Liver (tissue), 3 donors: ENCODE measurements at regions not wholly inside any gene's neighbourhood (a gene's known extent, or its start where the extent isn't known, plus 50 kb on each side); places are given as distances from the start of the nearest gene placed in this dataset.

Experiments
- HNF4A ChIP-seq, 2 donors: conservative IDR thresholded peaks; 2 replicates each; pipeline ENCODE4 v1.6.1; 2016; ENCODE audit warnings: antibody characterized with exemption in 2 of 2, mild to moderate bottlenecking in 2 of 2
- JUND ChIP-seq, 2 donors: IDR thresholded peaks; 2 replicates each; pipeline ENCODE4 v1.6.1; 2016; ENCODE audit warnings: antibody characterized with exemption in 2 of 2
- RAD21 ChIP-seq, 2 donors: IDR thresholded peaks; 2 replicates each; pipeline ENCODE4 v1.6.1; 2016; ENCODE audit warnings: antibody characterized with exemption in 2 of 2, mild to moderate bottlenecking in 2 of 2
- RXRA ChIP-seq, 2 donors: IDR thresholded peaks; 2 replicates each; pipeline ENCODE4 v1.6.1; 2017 to 2018; ENCODE audit warnings: antibody characterized with exemption in 2 of 2, mild to moderate bottlenecking in 1 of 2
- TAF1 ChIP-seq: conservative IDR thresholded peaks from 2 replicates; pipeline ENCODE4 v1.6.1; 2016; ENCODE audit warnings: antibody characterized with exemption, mild to moderate bottlenecking
- YY1 ChIP-seq: IDR thresholded peaks from 2 replicates; pipeline ENCODE4 v1.6.1; 2016; ENCODE audit warnings: antibody characterized with exemption, mild to moderate bottlenecking
- TF ChIP-seq, protein P1 (sequence below): fragments of 150-350 bp; IDR thresholded peaks from 2 replicates; pipeline ENCODE4 v1.5.1; 2017; ENCODE audit warnings: improper control_type of control experiment, low read depth, low read length; ENCODE audit not compliant: missing input control
- TF ChIP-seq, protein P2 (sequence below): IDR thresholded peaks from 2 replicates; pipeline ENCODE4 v1.6.1; 2016; ENCODE audit warnings: antibody characterized with exemption, mild to moderate bottlenecking
- TF ChIP-seq, protein P3 (sequence below): IDR thresholded peaks from 2 replicates; pipeline ENCODE4 v1.6.1; 2016; ENCODE audit warnings: antibody characterized with exemption
- TF ChIP-seq, protein P4 (sequence below): IDR thresholded peaks from 2 replicates; pipeline ENCODE4 v1.6.1; 2016; ENCODE audit warnings: antibody characterized with exemption
- donor health status: healthy.
- donor health status: healthy.

DNA sequence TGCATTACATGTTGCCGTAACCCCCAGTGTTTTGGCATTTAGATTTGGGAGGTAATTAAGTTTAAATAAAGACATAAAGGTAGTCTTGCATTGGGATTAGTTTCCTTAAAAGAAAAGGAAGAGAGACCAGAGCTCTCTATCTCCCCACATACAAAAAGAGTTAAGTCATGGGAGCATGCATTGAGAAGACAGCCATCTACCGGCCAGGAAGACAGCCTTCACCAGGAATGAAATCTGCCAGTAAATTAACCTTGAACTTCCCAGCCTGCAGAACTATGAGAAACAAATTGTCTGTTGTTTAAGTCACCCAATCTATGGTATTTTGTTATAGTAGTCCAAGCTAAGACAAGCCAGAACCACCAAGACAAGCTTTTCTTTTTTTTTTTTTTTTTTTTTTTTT lies 567.0 kb upstream of the CDH18 start:
- TF ChIP-seq, protein P1, sequence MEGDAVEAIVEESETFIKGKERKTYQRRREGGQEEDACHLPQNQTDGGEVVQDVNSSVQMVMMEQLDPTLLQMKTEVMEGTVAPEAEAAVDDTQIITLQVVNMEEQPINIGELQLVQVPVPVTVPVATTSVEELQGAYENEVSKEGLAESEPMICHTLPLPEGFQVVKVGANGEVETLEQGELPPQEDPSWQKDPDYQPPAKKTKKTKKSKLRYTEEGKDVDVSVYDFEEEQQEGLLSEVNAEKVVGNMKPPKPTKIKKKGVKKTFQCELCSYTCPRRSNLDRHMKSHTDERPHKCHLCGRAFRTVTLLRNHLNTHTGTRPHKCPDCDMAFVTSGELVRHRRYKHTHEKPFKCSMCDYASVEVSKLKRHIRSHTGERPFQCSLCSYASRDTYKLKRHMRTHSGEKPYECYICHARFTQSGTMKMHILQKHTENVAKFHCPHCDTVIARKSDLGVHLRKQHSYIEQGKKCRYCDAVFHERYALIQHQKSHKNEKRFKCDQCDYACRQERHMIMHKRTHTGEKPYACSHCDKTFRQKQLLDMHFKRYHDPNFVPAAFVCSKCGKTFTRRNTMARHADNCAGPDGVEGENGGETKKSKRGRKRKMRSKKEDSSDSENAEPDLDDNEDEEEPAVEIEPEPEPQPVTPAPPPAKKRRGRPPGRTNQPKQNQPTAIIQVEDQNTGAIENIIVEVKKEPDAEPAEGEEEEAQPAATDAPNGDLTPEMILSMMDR: no peak
- TF ChIP-seq, protein P2, sequence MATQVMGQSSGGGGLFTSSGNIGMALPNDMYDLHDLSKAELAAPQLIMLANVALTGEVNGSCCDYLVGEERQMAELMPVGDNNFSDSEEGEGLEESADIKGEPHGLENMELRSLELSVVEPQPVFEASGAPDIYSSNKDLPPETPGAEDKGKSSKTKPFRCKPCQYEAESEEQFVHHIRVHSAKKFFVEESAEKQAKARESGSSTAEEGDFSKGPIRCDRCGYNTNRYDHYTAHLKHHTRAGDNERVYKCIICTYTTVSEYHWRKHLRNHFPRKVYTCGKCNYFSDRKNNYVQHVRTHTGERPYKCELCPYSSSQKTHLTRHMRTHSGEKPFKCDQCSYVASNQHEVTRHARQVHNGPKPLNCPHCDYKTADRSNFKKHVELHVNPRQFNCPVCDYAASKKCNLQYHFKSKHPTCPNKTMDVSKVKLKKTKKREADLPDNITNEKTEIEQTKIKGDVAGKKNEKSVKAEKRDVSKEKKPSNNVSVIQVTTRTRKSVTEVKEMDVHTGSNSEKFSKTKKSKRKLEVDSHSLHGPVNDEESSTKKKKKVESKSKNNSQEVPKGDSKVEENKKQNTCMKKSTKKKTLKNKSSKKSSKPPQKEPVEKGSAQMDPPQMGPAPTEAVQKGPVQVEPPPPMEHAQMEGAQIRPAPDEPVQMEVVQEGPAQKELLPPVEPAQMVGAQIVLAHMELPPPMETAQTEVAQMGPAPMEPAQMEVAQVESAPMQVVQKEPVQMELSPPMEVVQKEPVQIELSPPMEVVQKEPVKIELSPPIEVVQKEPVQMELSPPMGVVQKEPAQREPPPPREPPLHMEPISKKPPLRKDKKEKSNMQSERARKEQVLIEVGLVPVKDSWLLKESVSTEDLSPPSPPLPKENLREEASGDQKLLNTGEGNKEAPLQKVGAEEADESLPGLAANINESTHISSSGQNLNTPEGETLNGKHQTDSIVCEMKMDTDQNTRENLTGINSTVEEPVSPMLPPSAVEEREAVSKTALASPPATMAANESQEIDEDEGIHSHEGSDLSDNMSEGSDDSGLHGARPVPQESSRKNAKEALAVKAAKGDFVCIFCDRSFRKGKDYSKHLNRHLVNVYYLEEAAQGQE: no peak
- TF ChIP-seq JUND (IDR thresholded peaks at IDR 0.05) (no peak), RXRA (IDR thresholded peaks at IDR 0.05) (no peak), YY1 (no peak), TAF1 (no peak), HNF4A (conservative IDR thresholded peaks at IDR 0.05) (no peak), RAD21 (IDR thresholded peaks at IDR 0.05) (peak in 1 of 2 donors; percentile 5)
- TF ChIP-seq, protein P3, sequence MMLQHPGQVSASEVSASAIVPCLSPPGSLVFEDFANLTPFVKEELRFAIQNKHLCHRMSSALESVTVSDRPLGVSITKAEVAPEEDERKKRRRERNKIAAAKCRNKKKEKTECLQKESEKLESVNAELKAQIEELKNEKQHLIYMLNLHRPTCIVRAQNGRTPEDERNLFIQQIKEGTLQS: no peak
- TF ChIP-seq, protein P4, sequence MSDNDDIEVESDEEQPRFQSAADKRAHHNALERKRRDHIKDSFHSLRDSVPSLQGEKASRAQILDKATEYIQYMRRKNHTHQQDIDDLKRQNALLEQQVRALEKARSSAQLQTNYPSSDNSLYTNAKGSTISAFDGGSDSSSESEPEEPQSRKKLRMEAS: no peak
